HG03469 (cell line): ENCODE measurements at regions not wholly inside any gene's neighbourhood (a gene's known extent, or its start where the extent isn't known, plus 50 kb on each side); places are given as distances from the start of the nearest gene placed in this dataset.
"Not testable (repeated sequence)": the region's sequence is repeated elsewhere in the genome, so short reads cannot be mapped to it uniquely, and the experiment has no call there.

Experiments
- ATAC-seq: cut with Tn5 transposase; IDR thresholded peaks from one replicate; pipeline ENCODE4 v1.9.1; 2021; ENCODE audit warnings: mild to moderate bottlenecking, moderate library complexity, moderate number of reproducible peaks; ENCODE audit not compliant: unreplicated experiment

GRCh38 chr12:9379023-9379742 lies 171.0 kb upstream of the PZP start:
- no peak for ATAC-seq

- no peak for ATAC-seq
Measured at GRCh38 chr12:9378430-9378835, 170.2 kb upstream of the PZP start.

- ATAC-seq, result no peak
Measured at GRCh38 chr12:9372202-9372601, 164.0 kb upstream of the PZP start.

GRCh38 chr12:9367828-9368227 lies 159.6 kb upstream of the PZP start:
- ATAC-seq, result no peak

- ATAC-seq, result no peak
Measured at GRCh38 chr12:9367201-9367600, 159.0 kb upstream of the PZP start.

GRCh38 chr12:9365296-9365695 lies 157.1 kb upstream of the PZP start:
- ATAC-seq, result no peak

GRCh38 chr12:9364224-9365176 lies 156.3 kb upstream of the PZP start:
- ATAC-seq, result peak; percentile 85

GRCh38 chr12:9363145-9363544 lies 154.9 kb upstream of the PZP start:
- no peak for ATAC-seq

- no peak for ATAC-seq
Measured at GRCh38 chr12:9361879-9362326, 153.7 kb upstream of the PZP start.

GRCh38 chr12:9354009-9354754 lies 146.0 kb upstream of the PZP start:
- not testable (repeated sequence) for ATAC-seq

- no peak for ATAC-seq
Measured at GRCh38 chr12:9351136-9351535, 142.9 kb upstream of the PZP start.

- no peak for ATAC-seq
Measured at GRCh38 chr12:9349888-9350885, 142.0 kb upstream of the PZP start.

- no peak for ATAC-seq
Measured at GRCh38 chr12:9348906-9349518, 140.8 kb upstream of the PZP start.

- ATAC-seq, result no peak
Measured at GRCh38 chr12:9347328-9348127, 139.3 kb upstream of the PZP start.

- no peak for ATAC-seq
Measured at GRCh38 chr12:9346866-9347327, 138.7 kb upstream of the PZP start.

- no peak for ATAC-seq
Measured at GRCh38 chr12:9345171-9345570, 137.0 kb upstream of the PZP start.

- no peak for ATAC-seq
Measured at GRCh38 chr12:9344541-9344940, 136.3 kb upstream of the PZP start.

- ATAC-seq, result no peak
Measured at GRCh38 chr12:9343731-9344130, 135.5 kb upstream of the PZP start.
